ENCODE measurements at regions not wholly inside any gene's neighbourhood (a gene's known extent, or its start where the extent isn't known, plus 50 kb on each side); places are given as distances from the start of the nearest gene placed in this dataset.

DNA sequence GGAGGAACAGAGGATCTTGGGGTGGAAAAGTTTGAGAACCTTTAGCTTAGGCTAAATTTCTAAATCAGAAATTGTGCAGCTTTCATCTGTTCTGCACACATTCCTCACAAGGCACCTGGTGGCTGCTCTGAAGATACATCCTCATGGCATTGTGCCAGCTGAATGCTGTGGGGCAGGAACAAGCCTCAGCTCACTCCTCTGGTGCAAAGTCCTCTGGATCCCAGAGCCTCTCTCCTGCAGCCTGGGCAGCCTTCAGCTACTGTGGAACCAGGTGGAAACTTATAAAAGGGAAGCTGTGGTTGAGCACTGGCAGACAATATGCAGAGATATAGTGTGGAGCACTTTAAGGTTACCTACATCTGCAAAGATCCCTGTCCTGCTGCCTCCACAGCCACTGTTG lies 72.3 kb downstream of the KCTD12 start:
- TF ChIP-seq, protein P1, sequence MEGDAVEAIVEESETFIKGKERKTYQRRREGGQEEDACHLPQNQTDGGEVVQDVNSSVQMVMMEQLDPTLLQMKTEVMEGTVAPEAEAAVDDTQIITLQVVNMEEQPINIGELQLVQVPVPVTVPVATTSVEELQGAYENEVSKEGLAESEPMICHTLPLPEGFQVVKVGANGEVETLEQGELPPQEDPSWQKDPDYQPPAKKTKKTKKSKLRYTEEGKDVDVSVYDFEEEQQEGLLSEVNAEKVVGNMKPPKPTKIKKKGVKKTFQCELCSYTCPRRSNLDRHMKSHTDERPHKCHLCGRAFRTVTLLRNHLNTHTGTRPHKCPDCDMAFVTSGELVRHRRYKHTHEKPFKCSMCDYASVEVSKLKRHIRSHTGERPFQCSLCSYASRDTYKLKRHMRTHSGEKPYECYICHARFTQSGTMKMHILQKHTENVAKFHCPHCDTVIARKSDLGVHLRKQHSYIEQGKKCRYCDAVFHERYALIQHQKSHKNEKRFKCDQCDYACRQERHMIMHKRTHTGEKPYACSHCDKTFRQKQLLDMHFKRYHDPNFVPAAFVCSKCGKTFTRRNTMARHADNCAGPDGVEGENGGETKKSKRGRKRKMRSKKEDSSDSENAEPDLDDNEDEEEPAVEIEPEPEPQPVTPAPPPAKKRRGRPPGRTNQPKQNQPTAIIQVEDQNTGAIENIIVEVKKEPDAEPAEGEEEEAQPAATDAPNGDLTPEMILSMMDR (IDR thresholded peaks at IDR 0.05): no peak
- no peak for TF ChIP-seq EP300 (IDR thresholded peaks at IDR 0.05)

Measured in upper lobe of left lung (tissue), 4 donors.